HepG2 (cell line): ENCODE measurements at regions not wholly inside any gene's neighbourhood (a gene's known extent, or its start where the extent isn't known, plus 50 kb on each side); places are given as distances from the start of the nearest gene placed in this dataset.

Experiments
- ATAC-seq: fragments of 200-7000 bp; cut with Tn5 transposase; 3 replicates; pipeline ENCODE4 v1.9.1; 2020; ENCODE audit warnings: mild to moderate bottlenecking, moderate library complexity
- BruUV-seq: library from RNA; stranded (reverse); fragments of 400-500 nt; replicated peaks from 2 replicates; lab custom pipeline; 2021; lab: Mats Ljungman, UMichigan
- CTCF ChIA-PET: fragments of 300-600 bp; formaldehyde crosslinking; extraction: SDS; loops from one replicate; lab custom pipeline; 2021; ENCODE audit warnings: low total read pairs, inconsistent platforms, low intra/inter-chr PET ratio; lab: Yijun Ruan, JAX
- POLR2A ChIA-PET: fragments of 350-600 bp; sonication (Branson Sonifier 250); formaldehyde crosslinking; loops from one replicate; lab custom pipeline; 2020; ENCODE audit warnings: antibody characterized with exemption, inconsistent platforms; lab: Yijun Ruan, JAX
- DNase-seq: peaks from one replicate; pipeline ENCODE4 v3.0.0-alpha.2; 2015; ENCODE audit warnings: low spot score
- FAIRE-seq: peaks from 3 replicates; lab custom pipeline; 2011; peaks lifted over from hg19 to GRCh38; lab: Jason Lieb, UNC
- H2AFZ ChIP-seq: one replicate; pipeline ENCODE4 v1.6.1; 2011; ENCODE audit warnings: low read length, inconsistent platforms
- H3K27ac ChIP-seq: fragments of 300-600 bp; 3 replicates; pipeline ENCODE4 v1.8.0; 2011; ENCODE audit warnings: mixed run types, mild to moderate bottlenecking, mixed read lengths, low read length, inconsistent platforms; ENCODE audit not compliant: insufficient read depth; ENCODE audit errors: extremely low read length
- H3K27me3 ChIP-seq, 2 experiments: fragments of 200-600 bp in 1 of 2; 2 replicates in 1 of 2; 3 replicates in 1 of 2; pipeline versions ENCODE4 v1.6.0 to v1.8.0; 2011; ENCODE audit warnings: low read length in 2 of 2, mild to moderate bottlenecking in 2 of 2, moderate library complexity in 2 of 2, inconsistent platforms in 1 of 2; ENCODE audit not compliant: insufficient read depth in 2 of 2, control insufficient read depth in 1 of 2
- H3K36me3 ChIP-seq, 2 experiments: fragments of 200-600 bp in 1 of 2; replicated peaks in 1 of 2; 2 replicates in 1 of 2; 3 replicates in 1 of 2; pipeline versions ENCODE4 v1.5.1 to v1.8.0; 2011; ENCODE audit warnings: low read length in 2 of 2, inconsistent platforms in 1 of 2; ENCODE audit not compliant: insufficient read depth in 2 of 2, control insufficient read depth in 1 of 2
- H3K4me1 ChIP-seq: 2 replicates; pipeline ENCODE4 v1.5.1; 2012; ENCODE audit warnings: low read length, inconsistent platforms; ENCODE audit not compliant: insufficient read depth
- H3K4me2 ChIP-seq: 2 replicates; pipeline ENCODE4 v1.6.0; 2011; ENCODE audit warnings: low read depth, low read length, inconsistent platforms
- H3K4me3 ChIP-seq, 3 experiments: fragments of 200-600 bp in 1 of 3; sonication (generic), shearing (Covaris generic) in 1 of 3; replicated peaks in 1 of 3; 2 replicates each; pipeline ENCODE4 v1.5.1; 2011 to 2016; ENCODE audit warnings: low read length in 3 of 3, inconsistent platforms in 2 of 3, low read depth in 2 of 3, mild to moderate bottlenecking in 2 of 3, control low read depth in 1 of 3, mixed read lengths in 1 of 3; ENCODE audit not compliant: insufficient read depth in 1 of 3
- H3K79me2 ChIP-seq: one replicate; pipeline ENCODE4 v1.6.1; 2011; ENCODE audit warnings: low read length, inconsistent platforms; ENCODE audit not compliant: insufficient read depth
- H3K9ac ChIP-seq: 2 replicates; pipeline ENCODE4 v1.6.0; 2011; ENCODE audit warnings: mild to moderate bottlenecking, low read depth, low read length, inconsistent platforms; ENCODE audit not compliant: insufficient read depth
- H3K9me3 ChIP-seq: 2 replicates; pipeline ENCODE4 v1.5.1; 2012; ENCODE audit warnings: mild to moderate bottlenecking, low read length
- H4K20me1 ChIP-seq: 2 replicates; pipeline ENCODE4 v1.6.0; 2011; ENCODE audit warnings: inconsistent platforms, mild to moderate bottlenecking, low read length, moderate library complexity; ENCODE audit not compliant: insufficient read depth
- DNMT3B ChIP-seq: conservative IDR thresholded peaks from 2 replicates; pipeline ENCODE4 v1.6.1; 2016; ENCODE audit warnings: missing biosample characterization, control low read depth
- GATAD1 ChIP-seq: IDR thresholded peaks from 2 replicates; pipeline ENCODE4 v1.6.1; 2016; ENCODE audit warnings: missing genetic modification reagents, missing compliant biosample characterization
- KDM6A ChIP-seq: IDR thresholded peaks from 2 replicates; pipeline ENCODE4 v1.6.1; 2016; ENCODE audit warnings: low read depth
- MAFF ChIP-seq: IDR thresholded peaks from 2 replicates; pipeline ENCODE4 v1.6.1; 2011; ENCODE audit warnings: low read depth, low read length, improper control_type of control experiment
- MAFK ChIP-seq, 2 experiments: IDR thresholded peaks in 1 of 2; conservative IDR thresholded peaks in 1 of 2; 2 replicates each; pipeline ENCODE4 v1.6.1; 2011; ENCODE audit warnings: improper control_type of control experiment in 2 of 2, low read length in 2 of 2
- REPIN1 ChIP-seq: sonication (generic); formaldehyde crosslinking; IDR thresholded peaks from 2 replicates; pipeline ENCODE4 v1.8.0; 2022; ENCODE audit warnings: missing genetic modification reagents, low read depth, mild to moderate bottlenecking, borderline replicate concordance
- RFX3 ChIP-seq: IDR thresholded peaks from 2 replicates; pipeline ENCODE4 v1.6.1; 2016; ENCODE audit warnings: missing biosample characterization, missing genetic modification reagents
- ZNF510 ChIP-seq: sonication (generic); formaldehyde crosslinking; IDR thresholded peaks from 2 replicates; pipeline ENCODE4 v1.4.0; 2020; ENCODE audit warnings: low read depth, mild to moderate bottlenecking, missing genetic modification reagents
- WGBS: methylation state at CpG from one replicate; pipeline ENCODE4 v1.1.6; 2017; ENCODE audit warnings: low lambda C conversion rate; 5-methylcytosine and 5-hydroxymethylcytosine counted together
- in situ Hi-C: cut with HindIII; loops from 2 replicates; pipeline ENCODE4 v1.10.0; 2017; ENCODE audit warnings: low pct_unique_long_range_greater_than_20kb; ENCODE audit not compliant: extremely low pct_ligation_motif_present
- intact Hi-C: fragments of 100-400 bp; cut with micrococcal nuclease; formaldehyde crosslinking; loops from one replicate; pipeline ENCODE4 v1.10.0; 2022; ENCODE audit not compliant: unreplicated experiment
- TF ChIP-seq, protein P1 (sequence below): sonication (generic); formaldehyde crosslinking; conservative IDR thresholded peaks from 2 replicates; pipeline ENCODE4 v1.8.0; 2022; ENCODE audit warnings: low read depth, missing genetic modification reagents
- TF ChIP-seq, protein P2 (sequence below): sonication (generic); formaldehyde crosslinking; IDR thresholded peaks from 2 replicates; pipeline ENCODE4 v1.5.1; 2020; ENCODE audit warnings: missing genetic modification reagents, mild to moderate bottlenecking, borderline replicate concordance
- TF ChIP-seq, protein P3 (sequence below): sonication (generic); formaldehyde crosslinking; conservative IDR thresholded peaks from 2 replicates; pipeline ENCODE4 v1.5.0; 2020; ENCODE audit warnings: missing genetic modification reagents
- TF ChIP-seq, protein P4 (sequence below): sonication (generic); formaldehyde crosslinking; IDR thresholded peaks from 2 replicates; pipeline ENCODE4 v1.4.0; 2020; ENCODE audit warnings: missing genetic modification reagents
- TF ChIP-seq, protein P5 (sequence below): IDR thresholded peaks from 2 replicates; pipeline ENCODE4 v1.6.1; 2016

DNA sequence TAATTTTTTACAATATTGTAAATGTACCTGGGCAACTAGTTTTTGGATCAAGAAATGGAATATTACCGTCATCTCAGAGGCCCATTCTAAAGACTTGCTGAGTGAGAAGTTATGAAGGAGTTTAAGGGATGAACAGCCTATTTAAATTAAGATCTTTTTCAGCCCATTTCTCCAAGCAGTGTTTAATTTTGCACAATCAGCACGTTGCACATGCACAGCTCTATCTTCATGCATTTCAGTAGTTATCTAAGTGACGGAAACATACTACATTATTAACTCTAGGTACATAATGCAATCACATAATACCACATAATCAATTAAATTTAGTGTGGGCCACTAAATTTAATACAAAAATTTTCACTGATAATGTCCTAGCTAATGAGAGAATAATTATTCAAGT, 582.1 kb upstream of the DSEL start:
- BruUV-seq: no TSS peak
- Histone ChIP-seq H3K4me1 (no peaks in the 10 kb centered on the region), H3K27ac (no peak overlapping the region), H3K27me3 (no peaks in the 10 kb centered on the region; a peak in 1 of 5 replicates), H3K4me3 (no peak overlapping the region), H3K9me3 (no peaks in the 10 kb centered on the region), H4K20me1 (no peaks in the 10 kb centered on the region), H2AFZ (no peak overlapping the region), H3K9ac (no peak overlapping the region), H3K4me2 (no peak overlapping the region), H3K36me3 (no peaks in the 10 kb centered on the region), H3K79me2 (no peaks in the 10 kb centered on the region)
- TF ChIP-seq, protein P1, sequence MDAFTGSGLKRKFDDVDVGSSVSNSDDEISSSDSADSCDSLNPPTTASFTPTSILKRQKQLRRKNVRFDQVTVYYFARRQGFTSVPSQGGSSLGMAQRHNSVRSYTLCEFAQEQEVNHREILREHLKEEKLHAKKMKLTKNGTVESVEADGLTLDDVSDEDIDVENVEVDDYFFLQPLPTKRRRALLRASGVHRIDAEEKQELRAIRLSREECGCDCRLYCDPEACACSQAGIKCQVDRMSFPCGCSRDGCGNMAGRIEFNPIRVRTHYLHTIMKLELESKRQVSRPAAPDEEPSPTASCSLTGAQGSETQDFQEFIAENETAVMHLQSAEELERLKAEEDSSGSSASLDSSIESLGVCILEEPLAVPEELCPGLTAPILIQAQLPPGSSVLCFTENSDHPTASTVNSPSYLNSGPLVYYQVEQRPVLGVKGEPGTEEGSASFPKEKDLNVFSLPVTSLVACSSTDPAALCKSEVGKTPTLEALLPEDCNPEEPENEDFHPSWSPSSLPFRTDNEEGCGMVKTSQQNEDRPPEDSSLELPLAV (CRISPR knock-in tag): no peak
- TF ChIP-seq REPIN1 (CRISPR knock-in tag) (no peak), MAFF (peak; percentile 49; the same call in 1 of the 2 replicates), KDM6A (CRISPR knock-in tag) (no peak), MAFK (conservative IDR thresholded peaks at IDR 0.05 in 1 of 2, IDR thresholded peaks at IDR 0.05 in 1 of 2; ENCODE audit: low read length in 2 of 2) (peak; percentile 53 to 71; a peak in 3 of 4 replicates), ZNF510 (CRISPR knock-in tag) (no peak), GATAD1 (CRISPR knock-in tag) (no peak), DNMT3B (CRISPR knock-in tag) (no peak), RFX3 (CRISPR knock-in tag) (no peak)
- TF ChIP-seq, protein P2, sequence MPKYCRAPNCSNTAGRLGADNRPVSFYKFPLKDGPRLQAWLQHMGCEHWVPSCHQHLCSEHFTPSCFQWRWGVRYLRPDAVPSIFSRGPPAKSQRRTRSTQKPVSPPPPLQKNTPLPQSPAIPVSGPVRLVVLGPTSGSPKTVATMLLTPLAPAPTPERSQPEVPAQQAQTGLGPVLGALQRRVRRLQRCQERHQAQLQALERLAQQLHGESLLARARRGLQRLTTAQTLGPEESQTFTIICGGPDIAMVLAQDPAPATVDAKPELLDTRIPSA (CRISPR knock-in tag): no peak
- TF ChIP-seq, protein P3, sequence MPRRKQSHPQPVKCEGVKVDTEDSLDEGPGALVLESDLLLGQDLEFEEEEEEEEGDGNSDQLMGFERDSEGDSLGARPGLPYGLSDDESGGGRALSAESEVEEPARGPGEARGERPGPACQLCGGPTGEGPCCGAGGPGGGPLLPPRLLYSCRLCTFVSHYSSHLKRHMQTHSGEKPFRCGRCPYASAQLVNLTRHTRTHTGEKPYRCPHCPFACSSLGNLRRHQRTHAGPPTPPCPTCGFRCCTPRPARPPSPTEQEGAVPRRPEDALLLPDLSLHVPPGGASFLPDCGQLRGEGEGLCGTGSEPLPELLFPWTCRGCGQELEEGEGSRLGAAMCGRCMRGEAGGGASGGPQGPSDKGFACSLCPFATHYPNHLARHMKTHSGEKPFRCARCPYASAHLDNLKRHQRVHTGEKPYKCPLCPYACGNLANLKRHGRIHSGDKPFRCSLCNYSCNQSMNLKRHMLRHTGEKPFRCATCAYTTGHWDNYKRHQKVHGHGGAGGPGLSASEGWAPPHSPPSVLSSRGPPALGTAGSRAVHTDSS: no peak
- TF ChIP-seq, protein P4, sequence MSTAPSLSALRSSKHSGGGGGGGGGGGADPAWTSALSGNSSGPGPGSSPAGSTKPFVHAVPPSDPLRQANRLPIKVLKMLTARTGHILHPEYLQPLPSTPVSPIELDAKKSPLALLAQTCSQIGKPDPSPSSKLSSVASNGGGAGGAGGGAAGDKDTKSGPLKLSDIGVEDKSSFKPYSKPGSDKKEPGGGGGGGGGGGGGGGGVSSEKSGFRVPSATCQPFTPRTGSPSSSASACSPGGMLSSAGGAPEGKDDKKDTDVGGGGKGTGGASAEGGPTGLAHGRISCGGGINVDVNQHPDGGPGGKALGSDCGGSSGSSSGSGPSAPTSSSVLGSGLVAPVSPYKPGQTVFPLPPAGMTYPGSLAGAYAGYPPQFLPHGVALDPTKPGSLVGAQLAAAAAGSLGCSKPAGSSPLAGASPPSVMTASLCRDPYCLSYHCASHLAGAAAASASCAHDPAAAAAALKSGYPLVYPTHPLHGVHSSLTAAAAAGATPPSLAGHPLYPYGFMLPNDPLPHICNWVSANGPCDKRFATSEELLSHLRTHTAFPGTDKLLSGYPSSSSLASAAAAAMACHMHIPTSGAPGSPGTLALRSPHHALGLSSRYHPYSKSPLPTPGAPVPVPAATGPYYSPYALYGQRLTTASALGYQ (CRISPR knock-in tag): no peak
- TF ChIP-seq, protein P5, sequence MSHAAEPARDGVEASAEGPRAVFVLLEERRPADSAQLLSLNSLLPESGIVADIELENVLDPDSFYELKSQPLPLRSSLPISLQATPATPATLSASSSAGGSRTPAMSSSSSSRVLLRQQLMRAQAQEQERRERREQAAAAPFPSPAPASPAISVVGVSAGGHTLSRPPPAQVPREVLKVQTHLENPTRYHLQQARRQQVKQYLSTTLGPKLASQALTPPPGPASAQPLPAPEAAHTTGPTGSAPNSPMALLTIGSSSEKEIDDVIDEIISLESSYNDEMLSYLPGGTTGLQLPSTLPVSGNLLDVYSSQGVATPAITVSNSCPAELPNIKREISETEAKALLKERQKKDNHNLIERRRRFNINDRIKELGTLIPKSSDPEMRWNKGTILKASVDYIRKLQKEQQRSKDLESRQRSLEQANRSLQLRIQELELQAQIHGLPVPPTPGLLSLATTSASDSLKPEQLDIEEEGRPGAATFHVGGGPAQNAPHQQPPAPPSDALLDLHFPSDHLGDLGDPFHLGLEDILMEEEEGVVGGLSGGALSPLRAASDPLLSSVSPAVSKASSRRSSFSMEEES (CRISPR knock-in tag): no peak
- CTCF ChIA-PET: no interaction called here
- intact Hi-C loops (no loop called here), in situ Hi-C loops (no loop called here)
- WGBS: 2% methylated on average over 3 of the region's 3 CpGs
- no peak for ATAC-seq
- no peak for FAIRE-seq
- POLR2A ChIA-PET: no interaction called here
- no peak for DNase-seq
